ENCODE measurements at regions not wholly inside any gene's neighbourhood (a gene's known extent, or its start where the extent isn't known, plus 50 kb on each side); places are given as distances from the start of the nearest gene placed in this dataset.

GRCh38 chr13:111476197-111476596, 155.8 kb downstream of the TEX29 start:
- no peaks in the 10 kb centered on the region for H3K79me2 ChIP-seq (replicated peaks; ENCODE audit: insufficient read depth, low read length)
- H3K27me3 ChIP-seq (ENCODE audit: insufficient read depth, low read depth, low read length), result no peaks in the 10 kb centered on the region
- no peak overlapping the region for H3K9ac ChIP-seq (ENCODE audit: low read length)
- H3F3A ChIP-seq (ENCODE audit: insufficient read depth, low read length, poor library complexity, severe bottlenecking), result no peaks in the 10 kb centered on the region
- no peak overlapping the region for H3K4me2 ChIP-seq (ENCODE audit: low read length)
- no peaks in the 10 kb centered on the region for H3K9me3 ChIP-seq (ENCODE audit: low read length)
- no peak for TF ChIP-seq TAF1 (IDR thresholded peaks at IDR 0.05; ENCODE audit: low read depth)
- TF ChIP-seq EP300 (conservative IDR thresholded peaks at IDR 0.05; ENCODE audit: poor library complexity, severe bottlenecking), result no peak
- no peak for TF ChIP-seq CTCF (IDR thresholded peaks at IDR 0.05; ENCODE audit: poor library complexity, severe bottlenecking)
- H2AFZ ChIP-seq (ENCODE audit: low read depth, low read length), result no peak overlapping the region
- H3K4me3 ChIP-seq (ENCODE audit: low read length), result no peak overlapping the region
- H3K27ac ChIP-seq (ENCODE audit: low read length), result no peak overlapping the region
- H3K36me3 ChIP-seq (ENCODE audit: insufficient read depth, low read length), result no peaks in the 10 kb centered on the region
- no peaks in the 10 kb centered on the region for H3K9me2 ChIP-seq (ENCODE audit: insufficient read depth, low read length)
- H4K20me1 ChIP-seq (ENCODE audit: insufficient read depth), result no peaks in the 10 kb centered on the region

- Histone ChIP-seq H3K9me2 (ENCODE audit: insufficient read depth, low read length) (no peaks in the 10 kb centered on the region), H3K27me3 (ENCODE audit: insufficient read depth, low read depth, low read length) (no peaks in the 10 kb centered on the region), H4K20me1 (ENCODE audit: insufficient read depth) (no peaks in the 10 kb centered on the region), H3K27ac (ENCODE audit: low read length) (no peak overlapping the region), H3K79me2 (replicated peaks; ENCODE audit: insufficient read depth, low read length) (no peaks in the 10 kb centered on the region), H3K4me2 (ENCODE audit: low read length) (no peak overlapping the region), H3F3A (ENCODE audit: insufficient read depth, low read length, poor library complexity, severe bottlenecking) (no peaks in the 10 kb centered on the region), H2AFZ (ENCODE audit: low read depth, low read length) (no peak overlapping the region), H3K9ac (ENCODE audit: low read length) (no peak overlapping the region), H3K4me3 (ENCODE audit: low read length) (no peak overlapping the region), H3K9me3 (ENCODE audit: low read length) (no peaks in the 10 kb centered on the region), H3K36me3 (ENCODE audit: insufficient read depth, low read length) (no peaks in the 10 kb centered on the region)
- TF ChIP-seq SMC3 (conservative IDR thresholded peaks at IDR 0.05; ENCODE audit: poor library complexity) (no peak), REST (IDR thresholded peaks at IDR 0.05; ENCODE audit: borderline replicate concordance) (no peak), CTCF (IDR thresholded peaks at IDR 0.05; ENCODE audit: poor library complexity, severe bottlenecking) (no peak), EZH2 (IDR thresholded peaks at IDR 0.05; ENCODE audit: borderline replicate concordance, insufficient read depth, low read length, poor library complexity, severe bottlenecking) (no peak), MXI1 (conservative IDR thresholded peaks at IDR 0.05; ENCODE audit: poor library complexity, severe bottlenecking) (no peak), POLR2AphosphoS5 (IDR thresholded peaks at IDR 0.05) (no peak), RAD21 (conservative IDR thresholded peaks at IDR 0.05) (no peak), TAF1 (IDR thresholded peaks at IDR 0.05; ENCODE audit: low read depth) (no peak), EP300 (conservative IDR thresholded peaks at IDR 0.05; ENCODE audit: poor library complexity, severe bottlenecking) (no peak)
These were observed 159.0 kb downstream of the TEX29 start for GRCh38 chr13:111479412-111479811.
